CD4-positive, alpha-beta T cell treated with Interferon gamma for 1 hour (primary cell): ENCODE measurements at regions not wholly inside any gene's neighbourhood (a gene's known extent, or its start where the extent isn't known, plus 50 kb on each side); places are given as distances from the start of the nearest gene placed in this dataset.
"Not testable (repeated sequence)": the region's sequence is repeated elsewhere in the genome, so short reads cannot be mapped to it uniquely, and the experiment has no call there.

Experiments
- DNase-seq: peaks from one replicate; pipeline ENCODE4 v3.0.0-alpha.2; 2020

- DNase-seq: no peak
Measured at GRCh38 chr4:85106805-85107336, 140.4 kb upstream of the WDFY3 start.

- DNase-seq: no peak
Measured at GRCh38 chr4:85107553-85107952, 141.1 kb upstream of the WDFY3 start.

- DNase-seq: no peak
Measured at GRCh38 chr4:85113706-85114105, 147.2 kb upstream of the WDFY3 start.

- DNase-seq: no peak
Measured at GRCh38 chr4:85114526-85114925, 148.0 kb upstream of the WDFY3 start.

- no peak for DNase-seq
Measured at GRCh38 chr4:85116008-85116407, 149.5 kb upstream of the WDFY3 start.

GRCh38 chr4:85125688-85126087 lies 159.2 kb upstream of the WDFY3 start:
- no peak for DNase-seq

- no peak for DNase-seq
Measured at GRCh38 chr4:85126991-85127591, 160.6 kb upstream of the WDFY3 start.

- DNase-seq: no peak
Measured at GRCh38 chr4:85127653-85128052, 161.2 kb upstream of the WDFY3 start.

- DNase-seq: no peak
Measured at GRCh38 chr4:85128246-85129204, 162.0 kb upstream of the WDFY3 start.

- DNase-seq: not testable (repeated sequence)
Measured at GRCh38 chr4:85129354-85130125, 163.1 kb upstream of the WDFY3 start.

- no peak for DNase-seq
Measured at GRCh38 chr4:85132117-85132516, 165.6 kb upstream of the WDFY3 start.

- no peak for DNase-seq
Measured at GRCh38 chr4:85132570-85132969, 166.1 kb upstream of the WDFY3 start.

- not testable (repeated sequence) for DNase-seq
Measured at GRCh38 chr4:85139749-85140148, 173.3 kb upstream of the WDFY3 start.

- no peak for DNase-seq
Measured at GRCh38 chr4:85142451-85142850, 176.0 kb upstream of the WDFY3 start.

- no peak for DNase-seq
Measured at GRCh38 chr4:85147481-85148076, 181.1 kb upstream of the WDFY3 start.

- DNase-seq: no peak
Measured at GRCh38 chr4:85149676-85150075, 183.2 kb upstream of the WDFY3 start.

- DNase-seq: no peak
Measured at GRCh38 chr4:85151371-85151770, 184.9 kb upstream of the WDFY3 start.

- DNase-seq: no peak
Measured at GRCh38 chr4:85151786-85152185, 185.3 kb upstream of the WDFY3 start.

GRCh38 chr4:85152480-85152879 lies 186.0 kb upstream of the WDFY3 start:
- DNase-seq: no peak

- no peak for DNase-seq
Measured at GRCh38 chr4:85153221-85153620, 186.7 kb upstream of the WDFY3 start.

- DNase-seq: no peak
Measured at GRCh38 chr4:85154591-85154990, 188.1 kb upstream of the WDFY3 start.

GRCh38 chr4:85165808-85166207 lies 199.3 kb upstream of the WDFY3 start:
- DNase-seq: no peak

- no peak for DNase-seq
Measured at GRCh38 chr4:85166318-85166717, 199.8 kb upstream of the WDFY3 start.
